ENCODE measurements at regions not wholly inside any gene's neighbourhood (a gene's known extent, or its start where the extent isn't known, plus 50 kb on each side); places are given as distances from the start of the nearest gene placed in this dataset.

- TF ChIP-seq ZBTB33 (IDR thresholded peaks at IDR 0.05; ENCODE audit: extremely low read depth, insufficient replicate concordance, low read length) (no peak), SIN3A (IDR thresholded peaks at IDR 0.05; ENCODE audit: low read depth) (no peak)
Observed at GRCh38 chr5:3262451-3262850, 333.2 kb upstream of the IRX1 start (continued).

- Histone ChIP-seq H3K79me2 (ENCODE audit: insufficient read depth, low read length) (no peaks in the 10 kb centered on the region), H3K9me2 (ENCODE audit: insufficient read depth) (no peaks in the 10 kb centered on the region), H3K4me2 (ENCODE audit: low read length) (no peak overlapping the region), H3K27ac (ENCODE audit: low read depth, low read length) (no peak overlapping the region), H3K9me3 (ENCODE audit: control insufficient read depth in 1 of 2, insufficient read depth in 1 of 2, low read depth in 1 of 2, low read length in 2 of 2) (peaks cover 0 to 30% of the 10 kb centered on the region in 2 experiments; a peak in 2 of 4 replicates), H3K9ac (ENCODE audit: low read length) (no peak overlapping the region), H4K20me1 (ENCODE audit: insufficient read depth) (no peaks in the 10 kb centered on the region), H3K4me3 (replicated peaks in 1 of 2; ENCODE audit: low read depth in 1 of 2, low read length in 2 of 2) (no peak overlapping the region), H3K4me1 (ENCODE audit: control insufficient read depth in 1 of 2, insufficient read depth in 2 of 2, low read length in 2 of 2) (no peaks in the 10 kb centered on the region), H3K27me3 (ENCODE audit: insufficient read depth, low read length) (no peaks in the 10 kb centered on the region), H3K36me3 (ENCODE audit: control insufficient read depth in 1 of 2, insufficient read depth in 2 of 2, low read length in 2 of 2) (no peaks in the 10 kb centered on the region), H2AFZ (ENCODE audit: low read depth, low read length, poor library complexity, severe bottlenecking) (no peak overlapping the region)
- ATAC-seq, result no peak
- no peak for DNase-seq (ENCODE audit: low read depth, low spot score)
- ChIA-PET CTCF (no interaction called here), RAD21 (ENCODE audit: low non-redundant PET in 1 of 2, low total read pairs in 2 of 2, uncharacterized antibody in 2 of 2, unreplicated experiment in 2 of 2) (no interaction called here), POLR2A (no interaction called here)
- intact Hi-C loops (cut with micrococcal nuclease), result no loop called here
- no TSS peak for BruUV-seq (replicated peaks)
- TF ChIP-seq ELF1 (IDR thresholded peaks at IDR 0.05; ENCODE audit: borderline replicate concordance, low read depth) (no peak), RAD21 (IDR thresholded peaks at IDR 0.05; ENCODE audit: low read depth) (no peak), YY1 (IDR thresholded peaks at IDR 0.05; ENCODE audit: extremely low read depth, insufficient replicate concordance, low read depth, low read length) (no peak), POLR2A (IDR thresholded peaks at IDR 0.05; ENCODE audit: borderline replicate concordance, extremely low read depth, insufficient read depth, insufficient read length) (no peak), ZBTB33 (IDR thresholded peaks at IDR 0.05; ENCODE audit: extremely low read depth, insufficient replicate concordance, low read length) (no peak), EZH2phosphoT487 (IDR thresholded peaks at IDR 0.05; ENCODE audit: borderline replicate concordance) (no peak), FOSL1 (IDR thresholded peaks at IDR 0.05; ENCODE audit: low read depth) (no peak), SRF (IDR thresholded peaks at IDR 0.05; ENCODE audit: low read depth) (no peak), TCF7L2 (IDR thresholded peaks at IDR 0.05; ENCODE audit: borderline replicate concordance, extremely low read depth, insufficient read depth, insufficient read length) (no peak), JUND (IDR thresholded peaks at IDR 0.05) (no peak), ATF3 (IDR thresholded peaks at IDR 0.05) (no peak), CTCF (IDR thresholded peaks at IDR 0.05 in 2 of 3, conservative IDR thresholded peaks at IDR 0.05 in 1 of 3; ENCODE audit: borderline replicate concordance in 1 of 3, insufficient read depth in 1 of 3, low read depth in 2 of 3, low read length in 2 of 3) (no peak), POLR2AphosphoS5 (IDR thresholded peaks at IDR 0.05; ENCODE audit: low read depth, low read length) (no peak), ZFX (IDR thresholded peaks at IDR 0.05) (no peak)
- TF ChIP-seq, protein P1, sequence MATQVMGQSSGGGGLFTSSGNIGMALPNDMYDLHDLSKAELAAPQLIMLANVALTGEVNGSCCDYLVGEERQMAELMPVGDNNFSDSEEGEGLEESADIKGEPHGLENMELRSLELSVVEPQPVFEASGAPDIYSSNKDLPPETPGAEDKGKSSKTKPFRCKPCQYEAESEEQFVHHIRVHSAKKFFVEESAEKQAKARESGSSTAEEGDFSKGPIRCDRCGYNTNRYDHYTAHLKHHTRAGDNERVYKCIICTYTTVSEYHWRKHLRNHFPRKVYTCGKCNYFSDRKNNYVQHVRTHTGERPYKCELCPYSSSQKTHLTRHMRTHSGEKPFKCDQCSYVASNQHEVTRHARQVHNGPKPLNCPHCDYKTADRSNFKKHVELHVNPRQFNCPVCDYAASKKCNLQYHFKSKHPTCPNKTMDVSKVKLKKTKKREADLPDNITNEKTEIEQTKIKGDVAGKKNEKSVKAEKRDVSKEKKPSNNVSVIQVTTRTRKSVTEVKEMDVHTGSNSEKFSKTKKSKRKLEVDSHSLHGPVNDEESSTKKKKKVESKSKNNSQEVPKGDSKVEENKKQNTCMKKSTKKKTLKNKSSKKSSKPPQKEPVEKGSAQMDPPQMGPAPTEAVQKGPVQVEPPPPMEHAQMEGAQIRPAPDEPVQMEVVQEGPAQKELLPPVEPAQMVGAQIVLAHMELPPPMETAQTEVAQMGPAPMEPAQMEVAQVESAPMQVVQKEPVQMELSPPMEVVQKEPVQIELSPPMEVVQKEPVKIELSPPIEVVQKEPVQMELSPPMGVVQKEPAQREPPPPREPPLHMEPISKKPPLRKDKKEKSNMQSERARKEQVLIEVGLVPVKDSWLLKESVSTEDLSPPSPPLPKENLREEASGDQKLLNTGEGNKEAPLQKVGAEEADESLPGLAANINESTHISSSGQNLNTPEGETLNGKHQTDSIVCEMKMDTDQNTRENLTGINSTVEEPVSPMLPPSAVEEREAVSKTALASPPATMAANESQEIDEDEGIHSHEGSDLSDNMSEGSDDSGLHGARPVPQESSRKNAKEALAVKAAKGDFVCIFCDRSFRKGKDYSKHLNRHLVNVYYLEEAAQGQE (IDR thresholded peaks at IDR 0.05; ENCODE audit: low read depth), result no peak
Observed at GRCh38 chr5:3261081-3261480, 334.6 kb upstream of the IRX1 start.
